Breast epithelium (tissue), 4 donors: ENCODE measurements at regions not wholly inside any gene's neighbourhood (a gene's known extent, or its start where the extent isn't known, plus 50 kb on each side); places are given as distances from the start of the nearest gene placed in this dataset.

Experiments
- DNase-seq, 2 donors: peaks; one replicate each; pipeline ENCODE4 v3.0.0-alpha.2; 2019; ENCODE audit warnings: low spot score in 2 of 2
- H3K27ac ChIP-seq, 2 donors: fragments of 200-600 bp; sonication (generic) in 1 of 2; one replicate each; pipeline ENCODE4 v1.5.1; 2016 to 2019; ENCODE audit warnings: mild to moderate bottlenecking in 1 of 2
- H3K27me3 ChIP-seq, 2 donors: fragments of 200-600 bp; sonication (generic) in 1 of 2; one replicate each; pipeline versions ENCODE4 v1.5.1 to v1.6.0; 2017 to 2019; ENCODE audit warnings: control low read depth in 1 of 2, mild to moderate bottlenecking in 1 of 2
- H3K36me3 ChIP-seq: fragments of 200-600 bp; one replicate; pipeline ENCODE4 v1.5.1; 2019
- H3K4me1 ChIP-seq, 2 donors: fragments of 200-600 bp; sonication (generic); one replicate each; pipeline ENCODE4 v1.5.1; 2016 to 2019; ENCODE audit warnings: control low read depth in 1 of 2
- H3K4me3 ChIP-seq, 3 donors: fragments of 200-600 bp; sonication (generic); 1 replicate in 2 of 3; 2 replicates in 1 of 3; pipeline ENCODE4 v1.5.1; 2016 to 2019; ENCODE audit warnings: mild to moderate bottlenecking in 3 of 3, moderate library complexity in 2 of 3
- H3K9me3 ChIP-seq, 2 donors: fragments of 200-600 bp; sonication (generic) in 1 of 2; one replicate each; pipeline ENCODE4 v1.5.1; 2016 to 2019; ENCODE audit warnings: control low read depth in 1 of 2
- POLR2A ChIP-seq: fragments of 450-650 bp; IDR thresholded peaks from one replicate; pipeline ENCODE4 v1.6.1; 2016; ENCODE audit warnings: antibody characterized with exemption, mild to moderate bottlenecking, moderate library complexity
- POLR2AphosphoS5 ChIP-seq, 3 donors: sonication (generic); formaldehyde crosslinking; IDR thresholded peaks; one replicate each; pipeline ENCODE4 v1.6.1; 2017; ENCODE audit warnings: antibody characterized with exemption in 3 of 3
- intact Hi-C: fragments of 100-400 bp; cut with DNase I; formaldehyde crosslinking; loops from one replicate; pipeline ENCODE4 v1.15.1; 2023; ENCODE audit warnings: low total_unique reads
- TF ChIP-seq, protein P1 (sequence below), 3 donors: fragments of 450-650 bp; IDR thresholded peaks; one replicate each; pipeline ENCODE4 v1.5.1; 2016 to 2017; ENCODE audit warnings: antibody characterized with exemption in 3 of 3, mild to moderate bottlenecking in 3 of 3, moderate library complexity in 3 of 3

GRCh38 chr2:140154706-140155105 lies 1374.5 kb upstream of the NXPH2 start:
- no peak overlapping the region for H3K4me3 ChIP-seq
- TF ChIP-seq, protein P1, sequence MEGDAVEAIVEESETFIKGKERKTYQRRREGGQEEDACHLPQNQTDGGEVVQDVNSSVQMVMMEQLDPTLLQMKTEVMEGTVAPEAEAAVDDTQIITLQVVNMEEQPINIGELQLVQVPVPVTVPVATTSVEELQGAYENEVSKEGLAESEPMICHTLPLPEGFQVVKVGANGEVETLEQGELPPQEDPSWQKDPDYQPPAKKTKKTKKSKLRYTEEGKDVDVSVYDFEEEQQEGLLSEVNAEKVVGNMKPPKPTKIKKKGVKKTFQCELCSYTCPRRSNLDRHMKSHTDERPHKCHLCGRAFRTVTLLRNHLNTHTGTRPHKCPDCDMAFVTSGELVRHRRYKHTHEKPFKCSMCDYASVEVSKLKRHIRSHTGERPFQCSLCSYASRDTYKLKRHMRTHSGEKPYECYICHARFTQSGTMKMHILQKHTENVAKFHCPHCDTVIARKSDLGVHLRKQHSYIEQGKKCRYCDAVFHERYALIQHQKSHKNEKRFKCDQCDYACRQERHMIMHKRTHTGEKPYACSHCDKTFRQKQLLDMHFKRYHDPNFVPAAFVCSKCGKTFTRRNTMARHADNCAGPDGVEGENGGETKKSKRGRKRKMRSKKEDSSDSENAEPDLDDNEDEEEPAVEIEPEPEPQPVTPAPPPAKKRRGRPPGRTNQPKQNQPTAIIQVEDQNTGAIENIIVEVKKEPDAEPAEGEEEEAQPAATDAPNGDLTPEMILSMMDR (IDR thresholded peaks at IDR 0.05), result no peak
- no peak for TF ChIP-seq POLR2AphosphoS5 (IDR thresholded peaks at IDR 0.05)
- no peak for TF ChIP-seq POLR2A
- DNase-seq, result no peak
- intact Hi-C loops, result no loop called here
- H3K4me1 ChIP-seq, result no peaks in the 10 kb centered on the region
- H3K36me3 ChIP-seq, result no peaks in the 10 kb centered on the region
- no peak overlapping the region for H3K27ac ChIP-seq
- no peaks in the 10 kb centered on the region for H3K27me3 ChIP-seq
- H3K9me3 ChIP-seq, result no peaks in the 10 kb centered on the region

- Histone ChIP-seq H3K4me3 (no peak overlapping the region), H3K27me3 (no peaks in the 10 kb centered on the region), H3K9me3 (no peaks in the 10 kb centered on the region), H3K27ac (no peak overlapping the region), H3K36me3 (no peaks in the 10 kb centered on the region), H3K4me1 (no peaks in the 10 kb centered on the region)
- intact Hi-C loops, result no loop called here
- no peak for TF ChIP-seq POLR2A
- DNase-seq, result no peak
Observed at GRCh38 chr2:140154271-140154670, 1374.1 kb upstream of the NXPH2 start.

DNA sequence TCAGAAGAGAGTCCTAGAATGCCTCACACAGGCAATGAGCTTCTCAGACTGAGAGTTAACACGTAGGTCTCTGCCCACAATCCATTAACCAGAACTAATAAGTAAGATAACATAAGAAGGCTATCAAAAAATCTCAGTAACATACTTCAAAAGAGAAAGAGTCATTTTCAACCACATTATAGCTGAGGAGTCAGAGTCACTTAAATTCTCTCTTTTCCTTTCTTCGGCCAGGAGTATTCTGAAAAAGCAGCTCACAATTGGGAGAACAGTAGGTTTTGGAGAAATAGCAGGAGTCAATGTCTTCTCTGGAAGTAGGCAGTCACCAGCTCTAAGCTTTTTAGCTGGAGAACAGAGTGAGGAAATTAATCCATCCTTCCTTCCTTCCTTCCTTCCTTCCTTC lies 1364.4 kb upstream of the NXPH2 start:
- Histone ChIP-seq H3K4me1 (no peaks in the 10 kb centered on the region), H3K4me3 (no peak overlapping the region), H3K27me3 (no peaks in the 10 kb centered on the region), H3K27ac (no peak overlapping the region), H3K36me3 (no peaks in the 10 kb centered on the region), H3K9me3 (peaks cover 0 to 3% of the 10 kb centered on the region in 2 donors)
- TF ChIP-seq POLR2AphosphoS5 (IDR thresholded peaks at IDR 0.05), result no peak
- TF ChIP-seq, protein P1 (IDR thresholded peaks at IDR 0.05), result no peak
- no peak for TF ChIP-seq POLR2A
- intact Hi-C loops, result no loop called here
- no peak for DNase-seq

DNA sequence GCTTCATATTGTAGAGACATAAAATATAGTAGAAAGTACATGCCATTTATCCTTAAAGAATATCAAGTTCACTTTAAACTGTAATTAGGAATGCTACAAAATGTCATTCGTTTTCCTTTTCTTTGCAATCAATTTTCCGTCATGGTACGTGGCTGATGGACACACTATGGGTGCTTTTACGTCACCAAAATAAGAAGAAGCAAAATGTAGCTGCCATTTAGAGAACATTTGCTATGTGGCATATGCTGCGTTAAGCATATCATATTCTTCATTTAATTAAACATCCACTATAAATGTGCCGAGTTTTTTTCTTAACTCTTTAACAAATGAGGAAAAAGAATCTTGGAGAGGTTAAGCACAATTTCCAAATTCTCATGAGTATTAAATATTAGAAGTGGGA lies 1358.5 kb upstream of the NXPH2 start:
- intact Hi-C loops, result no loop called here
- Histone ChIP-seq H3K27ac (no peak overlapping the region), H3K27me3 (no peaks in the 10 kb centered on the region), H3K36me3 (no peaks in the 10 kb centered on the region), H3K9me3 (peaks cover 0 to 3% of the 10 kb centered on the region in 2 donors), H3K4me3 (no peak overlapping the region), H3K4me1 (no peaks in the 10 kb centered on the region)
- no peak for DNase-seq
- TF ChIP-seq POLR2A (no peak), POLR2AphosphoS5 (IDR thresholded peaks at IDR 0.05) (no peak)
- TF ChIP-seq, protein P1 (IDR thresholded peaks at IDR 0.05), result no peak

DNA sequence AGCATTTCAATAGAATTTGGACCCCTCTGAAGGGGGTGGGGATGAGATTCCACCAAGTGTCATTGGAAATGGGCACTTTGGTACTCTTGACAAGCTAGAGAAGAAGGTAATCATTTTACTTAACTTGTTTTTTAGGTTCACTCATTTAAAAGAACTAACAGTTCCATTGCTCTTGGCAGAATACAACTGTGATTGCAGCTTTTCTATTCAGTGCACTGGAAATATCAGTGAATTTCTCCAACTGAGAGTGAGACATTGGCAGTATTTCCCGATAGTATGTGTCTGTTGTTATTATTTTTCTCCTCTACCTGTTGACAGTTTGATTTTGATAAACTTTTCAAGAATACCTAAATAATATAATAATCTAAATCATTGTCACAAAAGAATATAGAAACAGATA lies 1356.7 kb upstream of the NXPH2 start:
- H3K27me3 ChIP-seq, result no peaks in the 10 kb centered on the region
- H3K9me3 ChIP-seq, result peaks cover 0 to 3% of the 10 kb centered on the region in 2 donors
- DNase-seq, result no peak
- no peak overlapping the region for H3K4me3 ChIP-seq
- TF ChIP-seq, protein P1 (IDR thresholded peaks at IDR 0.05), result no peak
- TF ChIP-seq POLR2A (no peak), POLR2AphosphoS5 (IDR thresholded peaks at IDR 0.05) (no peak)
- H3K27ac ChIP-seq, result no peak overlapping the region
- H3K36me3 ChIP-seq, result no peaks in the 10 kb centered on the region
- intact Hi-C loops, result no loop called here
- H3K4me1 ChIP-seq, result no peaks in the 10 kb centered on the region

DNA sequence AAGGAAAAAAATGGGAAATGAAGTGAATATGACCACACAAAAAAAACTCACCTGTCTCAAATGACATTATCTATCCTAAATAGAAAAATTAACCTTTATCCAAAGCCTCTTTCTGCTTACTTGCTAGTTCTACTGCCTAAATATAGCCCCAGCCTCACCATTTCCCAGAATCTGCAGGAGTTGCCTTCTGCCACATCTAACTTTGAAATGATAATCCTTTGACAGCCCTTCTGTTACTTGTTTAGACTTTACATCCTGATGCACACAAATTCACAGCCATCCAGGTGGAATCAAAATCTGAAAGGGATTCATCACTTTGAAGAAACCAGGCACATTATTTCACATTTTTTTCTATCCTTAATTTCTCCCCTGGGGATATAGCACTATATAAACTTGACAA lies 1356.2 kb upstream of the NXPH2 start:
- TF ChIP-seq, protein P1 (IDR thresholded peaks at IDR 0.05), result no peak
- TF ChIP-seq POLR2AphosphoS5 (IDR thresholded peaks at IDR 0.05) (no peak), POLR2A (no peak)
- intact Hi-C loops, result no loop called here
- no peaks in the 10 kb centered on the region for H3K36me3 ChIP-seq
- H3K27ac ChIP-seq, result no peak overlapping the region
- H3K4me1 ChIP-seq, result no peaks in the 10 kb centered on the region
- no peak for DNase-seq
- no peaks in the 10 kb centered on the region for H3K27me3 ChIP-seq
- no peak overlapping the region for H3K4me3 ChIP-seq
- peaks cover 0 to 3% of the 10 kb centered on the region in 2 donors for H3K9me3 ChIP-seq
